ENCODE measurements at regions not wholly inside any gene's neighbourhood (a gene's known extent, or its start where the extent isn't known, plus 50 kb on each side); places are given as distances from the start of the nearest gene placed in this dataset.
"Not testable (repeated sequence)": the region's sequence is repeated elsewhere in the genome, so short reads cannot be mapped to it uniquely, and the experiment has no call there.

DNA sequence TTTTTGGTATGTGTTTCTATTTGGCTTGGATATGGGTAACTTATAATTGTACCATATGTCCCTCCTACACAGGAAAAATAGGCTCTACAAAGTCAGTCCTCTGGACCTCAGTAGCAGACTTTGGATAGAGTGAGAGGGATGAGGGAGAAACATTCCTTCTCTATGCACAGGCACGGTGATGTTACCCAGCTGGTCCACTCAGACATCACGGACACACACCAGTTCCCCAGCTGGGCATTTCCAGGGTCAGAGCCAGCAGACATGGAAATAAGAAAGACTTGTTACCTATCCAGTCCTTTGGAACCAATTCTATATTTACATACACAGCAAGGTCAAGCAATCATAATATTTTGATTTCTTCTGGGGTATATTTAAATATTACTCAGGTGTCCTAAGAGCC lies 433.1 kb upstream of the KCNMB2 start:
- H3K27me3 ChIP-seq: no peaks in the 10 kb centered on the region
- TF ChIP-seq, protein P1, sequence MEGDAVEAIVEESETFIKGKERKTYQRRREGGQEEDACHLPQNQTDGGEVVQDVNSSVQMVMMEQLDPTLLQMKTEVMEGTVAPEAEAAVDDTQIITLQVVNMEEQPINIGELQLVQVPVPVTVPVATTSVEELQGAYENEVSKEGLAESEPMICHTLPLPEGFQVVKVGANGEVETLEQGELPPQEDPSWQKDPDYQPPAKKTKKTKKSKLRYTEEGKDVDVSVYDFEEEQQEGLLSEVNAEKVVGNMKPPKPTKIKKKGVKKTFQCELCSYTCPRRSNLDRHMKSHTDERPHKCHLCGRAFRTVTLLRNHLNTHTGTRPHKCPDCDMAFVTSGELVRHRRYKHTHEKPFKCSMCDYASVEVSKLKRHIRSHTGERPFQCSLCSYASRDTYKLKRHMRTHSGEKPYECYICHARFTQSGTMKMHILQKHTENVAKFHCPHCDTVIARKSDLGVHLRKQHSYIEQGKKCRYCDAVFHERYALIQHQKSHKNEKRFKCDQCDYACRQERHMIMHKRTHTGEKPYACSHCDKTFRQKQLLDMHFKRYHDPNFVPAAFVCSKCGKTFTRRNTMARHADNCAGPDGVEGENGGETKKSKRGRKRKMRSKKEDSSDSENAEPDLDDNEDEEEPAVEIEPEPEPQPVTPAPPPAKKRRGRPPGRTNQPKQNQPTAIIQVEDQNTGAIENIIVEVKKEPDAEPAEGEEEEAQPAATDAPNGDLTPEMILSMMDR (IDR thresholded peaks at IDR 0.05): no peak
- H3K27ac ChIP-seq: no peak overlapping the region
- H3K9me3 ChIP-seq: no peaks in the 10 kb centered on the region
- no peaks in the 10 kb centered on the region for H3K4me1 ChIP-seq (ENCODE audit: control insufficient read depth in 1 of 2, insufficient read depth in 1 of 2, low read depth in 1 of 2, low read length in 1 of 2)
- H3K4me3 ChIP-seq (ENCODE audit: low read depth in 1 of 2, low read length in 1 of 2): no peak overlapping the region
- no peaks in the 10 kb centered on the region for H3K36me3 ChIP-seq

DNA sequence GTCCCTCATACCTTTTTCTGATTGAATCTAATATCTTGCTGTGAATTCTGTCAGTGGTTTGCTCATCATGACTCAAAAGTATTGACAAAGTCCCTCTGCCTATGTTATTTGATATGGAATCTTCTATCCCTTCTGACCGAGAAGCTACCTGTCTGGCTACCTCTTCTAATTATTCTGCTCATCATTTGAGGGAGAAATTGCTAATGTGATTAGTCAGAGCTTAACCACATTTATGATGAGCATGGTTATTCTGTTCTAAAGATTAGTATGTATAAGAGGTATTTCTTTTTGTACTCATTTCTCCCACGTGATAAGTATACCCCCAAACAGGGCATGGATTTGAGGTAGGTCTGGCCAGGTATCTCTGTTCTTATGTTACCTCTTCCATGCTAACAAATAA lies 428.4 kb upstream of the KCNMB2 start:
- TF ChIP-seq, protein P1 (IDR thresholded peaks at IDR 0.05): no peak
- Histone ChIP-seq H3K27ac (no peak overlapping the region), H3K4me3 (ENCODE audit: low read depth in 1 of 2, low read length in 1 of 2) (no peak overlapping the region), H3K4me1 (ENCODE audit: control insufficient read depth in 1 of 2, insufficient read depth in 1 of 2, low read depth in 1 of 2, low read length in 1 of 2) (no peaks in the 10 kb centered on the region), H3K27me3 (no peaks in the 10 kb centered on the region), H3K9me3 (no peaks in the 10 kb centered on the region), H3K36me3 (no peaks in the 10 kb centered on the region)

DNA sequence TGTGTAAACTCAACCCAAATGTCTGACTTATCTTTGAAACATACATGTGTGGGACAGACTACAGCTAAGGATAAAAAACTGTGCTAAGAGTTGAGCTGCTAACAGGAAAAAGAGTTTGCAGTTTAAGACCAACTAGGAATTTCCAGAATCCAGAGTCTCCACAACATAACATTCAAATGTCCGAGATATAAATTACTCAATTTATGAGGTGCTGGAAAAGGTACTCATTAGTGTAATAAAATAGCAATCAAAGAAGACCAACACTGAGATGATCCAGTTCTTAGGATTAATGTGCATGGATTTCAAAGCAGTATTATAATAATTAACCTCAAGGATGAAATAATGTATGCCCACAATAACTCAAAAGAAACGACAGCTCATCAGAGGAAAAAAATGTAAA lies 426.5 kb upstream of the KCNMB2 start:
- Histone ChIP-seq H3K27ac (no peak overlapping the region), H3K27me3 (no peaks in the 10 kb centered on the region), H3K36me3 (no peaks in the 10 kb centered on the region), H3K4me3 (ENCODE audit: low read depth in 1 of 2, low read length in 1 of 2) (no peak overlapping the region), H3K9me3 (no peaks in the 10 kb centered on the region), H3K4me1 (ENCODE audit: control insufficient read depth in 1 of 2, insufficient read depth in 1 of 2, low read depth in 1 of 2, low read length in 1 of 2) (no peaks in the 10 kb centered on the region)
- TF ChIP-seq, protein P1 (IDR thresholded peaks at IDR 0.05): no peak

DNA sequence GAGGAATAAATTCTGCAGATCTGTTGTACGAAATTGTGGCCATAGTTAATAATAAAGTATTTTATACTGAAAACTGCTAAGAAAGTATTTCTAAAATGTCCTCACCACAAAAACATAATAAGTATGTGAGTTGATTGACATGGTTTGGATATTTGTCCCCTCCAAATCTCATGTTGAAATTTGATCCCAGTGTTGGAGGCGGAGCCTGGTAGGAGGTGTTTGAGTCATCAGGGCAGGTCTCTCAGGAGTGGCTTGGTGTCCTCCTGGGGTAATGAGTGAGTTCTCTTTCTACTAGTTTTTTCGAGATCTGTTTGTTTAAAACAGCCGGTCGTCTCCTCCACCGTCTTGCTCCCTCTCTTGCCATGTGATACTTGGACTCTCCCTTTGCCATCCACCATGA lies 424.1 kb upstream of the KCNMB2 start:
- Histone ChIP-seq H3K4me1 (ENCODE audit: control insufficient read depth in 1 of 2, insufficient read depth in 1 of 2, low read depth in 1 of 2, low read length in 1 of 2) (no peaks in the 10 kb centered on the region), H3K9me3 (no peaks in the 10 kb centered on the region), H3K27me3 (no peaks in the 10 kb centered on the region), H3K27ac (no peak overlapping the region), H3K36me3 (no peaks in the 10 kb centered on the region), H3K4me3 (ENCODE audit: low read depth in 1 of 2, low read length in 1 of 2) (no peak overlapping the region)
- TF ChIP-seq, protein P1 (IDR thresholded peaks at IDR 0.05): no peak

DNA sequence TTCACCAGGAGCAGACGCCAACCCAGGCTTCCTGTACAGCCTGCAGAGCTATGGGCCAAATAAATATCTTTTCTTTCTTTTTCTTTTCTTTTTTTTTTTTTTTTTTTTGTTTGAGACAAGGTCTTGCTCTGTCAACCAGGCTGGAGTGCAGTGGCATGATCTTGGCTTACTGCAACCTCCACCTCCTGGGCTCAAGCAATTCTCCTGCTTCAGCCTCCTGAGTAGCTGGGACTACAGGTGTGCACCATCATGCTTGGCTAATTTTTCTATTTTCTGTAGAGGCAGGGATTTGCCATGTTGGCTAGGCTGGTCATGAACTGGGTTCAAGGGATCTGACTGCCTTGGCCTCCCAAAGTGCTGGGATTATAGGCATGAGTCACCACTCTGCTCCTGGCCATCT lies 423.7 kb upstream of the KCNMB2 start:
- not testable (repeated sequence) for H3K36me3 ChIP-seq; H3K4me1 ChIP-seq (ENCODE audit: control insufficient read depth in 1 of 2, insufficient read depth in 1 of 2, low read depth in 1 of 2, low read length in 1 of 2); H3K4me3 ChIP-seq (ENCODE audit: low read depth in 1 of 2, low read length in 1 of 2); H3K27ac ChIP-seq; H3K9me3 ChIP-seq; H3K27me3 ChIP-seq

DNA sequence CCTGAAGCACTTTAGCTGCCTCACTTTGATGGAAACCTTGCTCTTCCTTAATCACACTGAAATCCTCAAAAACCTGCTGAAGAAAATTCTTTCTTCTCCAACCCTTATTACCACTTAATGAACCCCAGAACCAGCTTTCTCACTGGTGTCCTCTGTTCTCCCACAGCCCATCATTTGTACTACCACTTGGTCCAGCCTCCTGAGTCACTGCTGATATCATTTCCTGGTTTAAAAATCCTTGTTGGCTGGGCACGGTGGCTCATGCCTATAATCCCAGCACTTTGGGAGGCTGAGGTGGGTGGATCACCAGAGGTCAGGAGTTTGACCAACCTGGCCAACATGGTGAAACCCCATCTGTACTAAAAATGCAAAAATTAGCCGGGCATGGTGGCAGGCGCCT lies 418.6 kb upstream of the KCNMB2 start:
- H3K4me3 ChIP-seq (ENCODE audit: low read depth in 1 of 2, low read length in 1 of 2): no peak overlapping the region

DNA sequence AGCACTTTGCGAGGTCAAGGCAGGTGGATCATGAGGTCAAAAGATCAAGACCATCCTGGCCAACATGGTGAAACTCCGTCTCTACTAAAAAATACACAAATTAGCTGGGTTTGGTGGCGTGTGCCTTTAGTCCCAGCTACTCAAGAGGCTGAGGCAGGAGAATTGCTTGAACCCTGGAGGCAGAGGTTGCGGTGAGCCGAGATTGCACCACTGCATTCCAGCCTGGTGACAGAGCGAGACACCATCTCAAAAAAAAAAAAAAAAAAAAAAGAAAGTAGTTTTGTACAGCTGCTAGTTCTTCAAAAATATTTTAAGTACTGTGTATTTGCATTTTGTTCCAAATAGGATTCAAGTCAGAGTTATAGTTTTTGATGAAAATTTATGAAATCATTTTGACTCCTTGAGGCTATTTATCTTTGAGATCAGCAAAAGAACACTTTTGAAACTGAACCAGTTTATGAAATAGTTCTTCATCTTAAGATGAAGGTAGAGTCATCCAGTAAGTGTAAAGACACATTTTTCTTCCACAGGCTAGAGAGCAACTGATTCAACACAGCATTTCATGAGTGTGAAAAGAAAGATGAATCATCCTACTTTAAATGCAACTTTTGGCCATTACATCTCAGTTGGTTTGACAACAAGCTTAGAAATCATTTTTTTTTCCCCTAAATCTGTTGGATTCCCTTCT lies 416.5 kb upstream of the KCNMB2 start:
- H3K27me3 ChIP-seq; H3K9me3 ChIP-seq; H3K4me3 ChIP-seq (ENCODE audit: low read depth in 1 of 2, low read length in 1 of 2); H3K4me1 ChIP-seq (ENCODE audit: control insufficient read depth in 1 of 2, insufficient read depth in 1 of 2, low read depth in 1 of 2, low read length in 1 of 2); H3K36me3 ChIP-seq; H3K27ac ChIP-seq: not testable (repeated sequence)

More for the DNA sequence above, 418.6 kb upstream of the KCNMB2 start:
- no peaks in the 10 kb centered on the region for H3K36me3 ChIP-seq
- H3K4me1 ChIP-seq (ENCODE audit: control insufficient read depth in 1 of 2, insufficient read depth in 1 of 2, low read depth in 1 of 2, low read length in 1 of 2): no peaks in the 10 kb centered on the region
- H3K9me3 ChIP-seq: no peaks in the 10 kb centered on the region
- H3K27me3 ChIP-seq: no peaks in the 10 kb centered on the region
- H3K27ac ChIP-seq: no peak overlapping the region
- TF ChIP-seq, protein P1 (IDR thresholded peaks at IDR 0.05): no peak
